ENCODE measurements at regions not wholly inside any gene's neighbourhood (a gene's known extent, or its start where the extent isn't known, plus 50 kb on each side); places are given as distances from the start of the nearest gene placed in this dataset.

- BruUV-seq (replicated peaks), result no TSS peak
- Histone ChIP-seq H3K79me2 (ENCODE audit: insufficient read depth, low read length) (no peaks in the 10 kb centered on the region), H3K4me2 (ENCODE audit: low read length) (no peak overlapping the region), H3K4me1 (ENCODE audit: control insufficient read depth in 1 of 2, insufficient read depth in 2 of 2, low read length in 2 of 2) (no peaks in the 10 kb centered on the region), H3K27ac (ENCODE audit: low read depth, low read length) (no peak overlapping the region), H3K36me3 (ENCODE audit: control insufficient read depth in 1 of 2, insufficient read depth in 2 of 2, low read length in 2 of 2) (no peaks in the 10 kb centered on the region), H4K20me1 (ENCODE audit: insufficient read depth) (no peaks in the 10 kb centered on the region), H3K27me3 (ENCODE audit: insufficient read depth, low read length) (peaks cover 31% of the 10 kb centered on the region), H2AFZ (ENCODE audit: low read depth, low read length, poor library complexity, severe bottlenecking) (no peak overlapping the region), H3K9me2 (ENCODE audit: insufficient read depth) (no peaks in the 10 kb centered on the region), H3K9ac (ENCODE audit: low read length) (no peak overlapping the region), H3K9me3 (ENCODE audit: control insufficient read depth in 1 of 2, insufficient read depth in 1 of 2, low read depth in 1 of 2, low read length in 2 of 2) (no peaks in the 10 kb centered on the region), H3K4me3 (replicated peaks in 1 of 2; ENCODE audit: low read depth in 1 of 2, low read length in 2 of 2) (no peak overlapping the region)
- ChIA-PET POLR2A (no interaction called here), RAD21 (ENCODE audit: low non-redundant PET in 1 of 2, low total read pairs in 2 of 2, uncharacterized antibody in 2 of 2, unreplicated experiment in 2 of 2) (no interaction called here), CTCF (no interaction called here)
- ATAC-seq (no peak), DNase-seq (ENCODE audit: low read depth, low spot score) (no peak)
- no peak for TF ChIP-seq CTCF (IDR thresholded peaks at IDR 0.05 in 2 of 3, conservative IDR thresholded peaks at IDR 0.05 in 1 of 3; ENCODE audit: borderline replicate concordance in 1 of 3, insufficient read depth in 1 of 3, low read depth in 2 of 3, low read length in 2 of 3)
- TF ChIP-seq SRF (IDR thresholded peaks at IDR 0.05; ENCODE audit: low read depth), result no peak
- no peak for TF ChIP-seq EZH2phosphoT487 (IDR thresholded peaks at IDR 0.05; ENCODE audit: borderline replicate concordance)
- TF ChIP-seq RAD21 (IDR thresholded peaks at IDR 0.05; ENCODE audit: low read depth), result no peak
- TF ChIP-seq ZBTB33 (IDR thresholded peaks at IDR 0.05; ENCODE audit: extremely low read depth, insufficient replicate concordance, low read length), result no peak
- no peak for TF ChIP-seq ZNF274 (IDR thresholded peaks at IDR 0.05; ENCODE audit: low read depth, low read length)
- TF ChIP-seq TCF7L2 (IDR thresholded peaks at IDR 0.05; ENCODE audit: borderline replicate concordance, extremely low read depth, insufficient read depth, insufficient read length), result no peak
- TF ChIP-seq JUND (IDR thresholded peaks at IDR 0.05), result no peak
- no peak for TF ChIP-seq ELF1 (IDR thresholded peaks at IDR 0.05; ENCODE audit: borderline replicate concordance, low read depth)
- no peak for TF ChIP-seq ATF3 (IDR thresholded peaks at IDR 0.05)
- no peak for TF ChIP-seq SIN3A (IDR thresholded peaks at IDR 0.05; ENCODE audit: low read depth)
- no peak for TF ChIP-seq CBX3 (IDR thresholded peaks at IDR 0.05; ENCODE audit: low read depth)
- TF ChIP-seq REST (IDR thresholded peaks at IDR 0.05; ENCODE audit: low read depth), result no peak
- TF ChIP-seq YY1 (IDR thresholded peaks at IDR 0.05; ENCODE audit: extremely low read depth, insufficient replicate concordance, low read depth, low read length), result no peak
- TF ChIP-seq POLR2A (IDR thresholded peaks at IDR 0.05; ENCODE audit: borderline replicate concordance, extremely low read depth, insufficient read depth, insufficient read length), result no peak
- no peak for TF ChIP-seq POLR2AphosphoS5 (IDR thresholded peaks at IDR 0.05; ENCODE audit: low read depth, low read length)
- intact Hi-C loops (cut with micrococcal nuclease), result no loop called here
These were observed 87.8 kb upstream of the SLCO3A1 start for GRCh38 chr15:91765660-91766059.

Data from HCT116 (cell line).